Small intestine (tissue), 7 donors: ENCODE measurements at regions not wholly inside any gene's neighbourhood (a gene's known extent, or its start where the extent isn't known, plus 50 kb on each side); places are given as distances from the start of the nearest gene placed in this dataset.

Source experiments
- DNase-seq, 2 donors: peaks; one replicate each; pipeline versions ENCODE4 v3.0.0 to v3.0.0-alpha.2; 2013
- FAIRE-seq: peaks from 2 replicates; lab custom pipeline; 2012; peaks lifted over from hg19 to GRCh38; lab: Jason Lieb, UNC
- H3K27ac ChIP-seq, 3 donors: one replicate each; pipeline ENCODE4 v1.5.1; 2013; ENCODE audit warnings: low read length in 2 of 3, mild to moderate bottlenecking in 2 of 3, control low read depth in 1 of 3, inconsistent platforms in 1 of 3, low read depth in 1 of 3, moderate library complexity in 1 of 3
- H3K27me3 ChIP-seq, 3 donors: one replicate each; pipeline ENCODE4 v1.6.1; 2013; ENCODE audit warnings: low read length in 3 of 3, inconsistent platforms in 1 of 3; ENCODE audit not compliant: control insufficient read depth in 3 of 3, insufficient read depth in 3 of 3
- H3K36me3 ChIP-seq, 3 donors: one replicate each; pipeline ENCODE4 v1.6.1; 2013; ENCODE audit warnings: low read length in 3 of 3, inconsistent platforms in 1 of 3, low read depth in 1 of 3, mild to moderate bottlenecking in 1 of 3, moderate library complexity in 1 of 3; ENCODE audit not compliant: control insufficient read depth in 3 of 3, insufficient read depth in 2 of 3
- H3K4me1 ChIP-seq, 3 donors: one replicate each; pipeline ENCODE4 v1.6.1; 2013; ENCODE audit warnings: low read length in 2 of 3, inconsistent platforms in 1 of 3, low read depth in 1 of 3, mild to moderate bottlenecking in 1 of 3, moderate library complexity in 1 of 3; ENCODE audit not compliant: control insufficient read depth in 3 of 3, insufficient read depth in 2 of 3
- H3K4me3 ChIP-seq, 3 donors: one replicate each; pipeline ENCODE4 v1.5.1; 2013; ENCODE audit warnings: low read length in 3 of 3, control low read depth in 1 of 3, inconsistent platforms in 1 of 3, low read depth in 1 of 3, mild to moderate bottlenecking in 1 of 3, moderate library complexity in 1 of 3
- H3K9me3 ChIP-seq, 2 donors: one replicate each; pipeline ENCODE4 v1.6.1; 2013; ENCODE audit warnings: low read depth in 1 of 2, low read length in 1 of 2; ENCODE audit not compliant: control insufficient read depth in 2 of 2, insufficient read depth in 1 of 2
- WGBS, 3 donors: extraction: QIAGEN DNeasy Blood & Tissue Kit; methylation state at CpG; one replicate each; pipeline ENCODE4 v1.1.7; 2013; 5-methylcytosine and 5-hydroxymethylcytosine counted together
- donor health status: healthy with polysubstance abuse.
- donor health status: control.
- donor health status: control.
- donor health status: Bipolar disorder and iron deficiency.
- donor health status: healthy.

DNA sequence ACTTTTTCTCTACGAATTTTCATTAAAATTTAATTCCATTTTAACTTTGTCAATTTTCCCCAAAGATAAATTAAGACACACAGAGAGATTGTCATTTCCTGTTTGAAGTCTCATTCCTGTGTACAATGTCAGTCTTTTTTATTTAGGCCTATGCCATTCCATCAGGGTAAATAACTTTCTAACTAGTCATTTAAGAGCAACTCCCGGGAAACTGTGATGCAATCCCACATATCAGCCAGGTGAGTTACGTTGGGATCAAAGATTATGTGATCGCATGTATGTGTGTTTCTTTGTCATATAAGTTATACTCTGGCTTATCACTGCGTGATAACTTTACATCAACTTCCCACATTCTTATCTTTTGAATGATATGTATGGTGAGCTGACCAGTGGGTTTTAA, 86.1 kb upstream of the S1PR1 start:
- H3K27me3 ChIP-seq = no peaks in the 10 kb centered on the region
- no peaks in the 10 kb centered on the region for H3K9me3 ChIP-seq
- WGBS, 3 donors = 25 to 55% (median 45%) methylated on average over 5 of the region's 5 CpGs
- peak; percentile 24 to 81 for DNase-seq
- H3K36me3 ChIP-seq = no peaks in the 10 kb centered on the region
- peak overlapping the region in 1 of 3 donors; percentile 26 for H3K27ac ChIP-seq
- no peak overlapping the region for H3K4me3 ChIP-seq
- peaks cover 0 to 11% (median 0%) of the 10 kb centered on the region in 3 donors for H3K4me1 ChIP-seq
- FAIRE-seq = no peak

DNA sequence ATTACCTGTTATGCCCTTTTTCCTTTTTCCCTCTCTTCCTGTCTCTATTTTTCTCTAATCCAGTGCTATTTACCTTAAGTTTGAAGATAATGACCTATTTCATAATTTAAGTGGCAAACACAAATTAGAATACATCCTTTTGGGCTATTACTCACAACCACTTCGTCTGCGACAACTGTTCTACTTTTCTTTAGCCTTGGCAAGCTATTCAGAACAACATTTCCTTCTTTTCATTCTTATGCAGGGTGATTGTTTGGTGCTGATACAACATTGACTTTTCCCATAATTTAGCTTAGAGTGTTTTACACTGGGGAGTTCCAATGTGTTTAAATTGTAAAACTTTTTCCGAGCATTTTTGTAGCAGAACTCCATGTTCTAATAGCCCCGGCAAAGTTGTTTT, 86.6 kb upstream of the S1PR1 start:
- Histone ChIP-seq H3K36me3 (no peaks in the 10 kb centered on the region), H3K4me3 (no peak overlapping the region), H3K4me1 (peaks cover 0 to 11% (median 0%) of the 10 kb centered on the region in 3 donors), H3K9me3 (no peaks in the 10 kb centered on the region), H3K27ac (peak overlapping the region in 1 of 3 donors; percentile 26), H3K27me3 (no peaks in the 10 kb centered on the region)
- DNase-seq = no peak
- FAIRE-seq = no peak
- 75 to 92% (median 90%) methylated on average over 4 of the region's 4 CpGs for WGBS, 3 donors

DNA sequence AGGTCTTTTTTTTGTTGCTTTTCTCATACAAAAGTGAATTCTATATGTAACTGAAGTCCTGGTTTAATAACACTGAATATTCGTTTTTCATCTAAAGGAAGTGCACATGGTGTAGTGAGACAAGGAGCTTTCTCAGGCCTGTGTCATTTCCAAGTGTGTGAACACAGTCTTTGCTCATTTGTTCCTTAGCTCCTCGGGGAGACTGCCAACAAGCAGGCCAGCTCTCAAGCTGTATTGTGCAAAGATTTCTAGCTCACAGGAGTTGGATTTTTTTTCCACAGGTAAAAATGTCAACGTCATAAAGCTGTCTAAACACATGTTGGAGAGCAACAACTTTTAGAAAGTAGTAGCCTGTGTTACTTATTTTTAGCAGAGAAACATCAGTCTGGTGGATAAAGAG, 87.8 kb upstream of the S1PR1 start:
- Histone ChIP-seq H3K4me1 (peaks cover 0 to 17% (median 0%) of the 10 kb centered on the region in 3 donors), H3K4me3 (no peak overlapping the region), H3K9me3 (no peaks in the 10 kb centered on the region), H3K27ac (no peak overlapping the region), H3K27me3 (no peaks in the 10 kb centered on the region), H3K36me3 (no peaks in the 10 kb centered on the region)
- no peak for FAIRE-seq
- no peak for DNase-seq
- 26 to 41% (median 36%) methylated on average over 3 of the region's 3 CpGs for WGBS, 3 donors

DNA sequence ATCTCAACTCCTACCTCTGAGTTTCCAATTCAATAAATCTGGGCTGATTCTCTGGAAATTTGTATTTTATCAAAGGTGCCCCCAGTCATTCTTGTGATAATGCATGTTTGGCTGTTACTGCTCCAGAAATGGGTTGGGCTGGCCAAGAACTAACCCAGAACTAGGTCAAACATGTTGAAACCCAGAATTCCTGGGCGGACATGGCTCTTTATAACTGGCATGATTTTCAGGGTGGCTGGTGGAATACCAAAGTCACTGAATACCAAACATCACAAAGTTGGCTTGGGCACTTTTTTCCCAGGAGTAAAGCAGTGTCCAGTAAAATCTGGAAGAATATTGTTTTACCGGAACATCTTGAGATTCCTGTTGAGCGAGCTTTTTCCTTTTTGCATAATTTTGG, 89.4 kb upstream of the S1PR1 start:
- 90 to 94% (median 92%) methylated on average over 3 of the region's 3 CpGs for WGBS, 3 donors
- Histone ChIP-seq H3K4me1 (peaks cover 0 to 17% (median 0%) of the 10 kb centered on the region in 3 donors), H3K27ac (no peak overlapping the region), H3K36me3 (no peaks in the 10 kb centered on the region), H3K9me3 (no peaks in the 10 kb centered on the region), H3K4me3 (no peak overlapping the region), H3K27me3 (no peaks in the 10 kb centered on the region)
- no peak for FAIRE-seq
- no peak for DNase-seq

DNA sequence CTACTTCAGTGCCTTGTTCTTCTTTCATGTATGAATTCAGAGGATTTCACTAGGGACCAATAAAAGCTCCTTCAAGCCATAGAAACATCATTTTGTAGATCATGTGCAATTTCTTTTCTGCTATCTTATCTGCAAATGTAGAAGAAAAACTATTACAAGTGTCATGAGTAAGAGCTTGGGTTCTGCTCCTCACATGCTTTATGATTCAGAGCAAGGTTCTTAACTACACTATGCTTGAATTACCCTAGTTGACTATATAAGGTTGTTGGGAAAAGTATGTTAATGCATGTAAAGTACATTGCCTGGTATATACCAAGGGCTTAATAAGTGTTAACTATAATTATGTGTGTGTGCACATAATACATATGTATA, 91.4 kb upstream of the S1PR1 start:
- H3K4me3 ChIP-seq = no peak overlapping the region
- H3K36me3 ChIP-seq = no peaks in the 10 kb centered on the region
- peak overlapping the region in 1 of 3 donors; percentile 73 for H3K27ac ChIP-seq
- no peaks in the 10 kb centered on the region for H3K27me3 ChIP-seq
- DNase-seq = peak in 1 of 2 donors; percentile 62
- no peak for FAIRE-seq
- H3K9me3 ChIP-seq = no peaks in the 10 kb centered on the region
- peaks cover 0 to 14% (median 0%) of the 10 kb centered on the region in 3 donors for H3K4me1 ChIP-seq

DNA sequence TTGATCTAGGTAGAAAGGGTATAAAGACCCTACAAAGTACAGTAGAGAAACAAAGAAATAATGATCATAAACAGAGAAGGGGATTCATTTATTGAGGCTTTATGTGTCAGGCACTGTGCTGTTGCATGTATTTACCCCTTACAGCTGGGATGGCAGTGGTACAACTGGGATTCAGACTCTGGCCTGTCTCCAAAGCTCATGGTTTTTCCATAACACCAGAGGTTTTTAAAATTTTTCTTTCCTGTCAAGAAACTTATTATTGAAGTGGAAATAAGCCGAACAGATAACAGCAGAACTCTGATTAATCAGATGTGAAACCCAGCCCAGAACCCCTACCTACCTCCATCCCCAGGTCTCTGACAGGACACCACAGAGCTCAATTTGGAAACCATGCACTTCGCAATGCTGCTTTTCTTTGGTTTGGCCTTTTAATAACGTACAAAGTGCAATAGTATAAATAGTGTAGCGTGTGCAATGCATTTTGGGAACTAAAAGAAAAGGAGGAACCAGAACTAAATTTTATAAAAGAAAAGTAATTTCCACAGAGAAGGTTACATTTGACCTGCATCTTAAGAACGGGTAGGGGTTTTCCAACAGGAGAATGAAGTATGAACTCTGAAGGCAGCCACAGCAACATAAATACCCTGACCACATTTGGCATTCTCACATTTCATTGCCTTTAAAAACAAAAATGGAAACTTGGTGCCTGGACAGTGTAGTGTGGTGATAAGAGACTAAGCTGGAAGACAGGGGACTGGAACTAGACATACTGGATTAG, 92.0 kb upstream of the S1PR1 start:
- DNase-seq = no peak
- H3K9me3 ChIP-seq = no peaks in the 10 kb centered on the region
- WGBS, 3 donors = 82 to 89% (median 87%) methylated on average over 5 of the region's 5 CpGs

DNA sequence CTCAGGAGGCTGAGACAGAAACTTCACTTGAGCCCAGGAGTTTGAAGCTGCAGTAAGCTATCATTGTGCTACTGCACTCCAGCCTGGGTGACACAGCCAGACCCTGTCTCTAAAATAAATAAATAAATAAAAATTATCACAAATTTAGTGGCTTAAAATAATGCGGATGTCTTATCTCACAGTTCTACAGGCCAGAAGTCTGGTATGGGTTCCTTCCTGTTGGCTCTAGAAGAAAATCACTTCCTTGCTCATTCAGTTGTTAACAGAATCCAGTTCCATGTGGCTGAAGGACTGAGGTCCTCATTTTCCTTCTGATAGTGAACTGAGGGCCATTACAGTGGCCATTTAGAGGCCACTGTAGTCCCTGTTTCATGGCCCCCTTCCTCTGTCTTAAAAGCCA, 94.6 kb upstream of the S1PR1 start:
- FAIRE-seq (no peak), DNase-seq (no peak)
- Histone ChIP-seq H3K36me3 (no peaks in the 10 kb centered on the region), H3K9me3 (no peaks in the 10 kb centered on the region), H3K27me3 (no peaks in the 10 kb centered on the region), H3K4me1 (peaks cover 0 to 23% (median 0%) of the 10 kb centered on the region in 3 donors), H3K27ac (no peak overlapping the region), H3K4me3 (no peak overlapping the region)
- 62 to 82% (median 82%) methylated on average over 1 of the region's 1 CpG for WGBS, 3 donors

More for the DNA sequence above, 92.0 kb upstream of the S1PR1 start:
- Histone ChIP-seq H3K27ac (peak overlapping the region in 1 of 3 donors; percentile 73), H3K4me1 (peaks cover 0 to 11% (median 0%) of the 10 kb centered on the region in 3 donors), H3K4me3 (no peak overlapping the region), H3K27me3 (no peaks in the 10 kb centered on the region), H3K36me3 (no peaks in the 10 kb centered on the region)
- no peak for FAIRE-seq

DNA sequence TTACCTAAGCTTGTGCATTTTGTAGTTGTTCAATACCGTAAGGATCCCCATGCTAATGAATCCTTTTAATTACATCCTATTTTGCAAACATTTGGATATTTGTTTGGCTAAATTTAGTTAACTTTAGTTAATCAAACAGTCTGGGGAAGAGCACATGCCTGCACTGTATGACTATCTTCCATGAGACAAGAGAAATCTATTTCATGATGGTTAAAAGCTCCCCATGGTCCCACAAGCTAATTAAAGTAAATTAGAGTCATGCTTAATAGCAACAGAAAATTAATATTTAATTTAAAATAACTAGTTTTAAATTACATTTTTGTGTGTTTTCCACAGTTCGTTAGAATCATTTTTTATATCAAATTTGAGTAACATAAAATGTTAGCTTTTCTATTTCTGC, 95.4 kb upstream of the S1PR1 start:
- no peaks in the 10 kb centered on the region for H3K27me3 ChIP-seq
- no peak overlapping the region for H3K4me3 ChIP-seq
- FAIRE-seq (no peak), DNase-seq (no peak)
- H3K27ac ChIP-seq = no peak overlapping the region
- H3K36me3 ChIP-seq = no peaks in the 10 kb centered on the region
- no peaks in the 10 kb centered on the region for H3K9me3 ChIP-seq
- WGBS, 3 donors = 93 to 94% (median 94%) methylated on average over 2 of the region's 2 CpGs
- peaks cover 0 to 31% (median 0%) of the 10 kb centered on the region in 3 donors for H3K4me1 ChIP-seq
